ENCODE measurements at regions not wholly inside any gene's neighbourhood (a gene's known extent, or its start where the extent isn't known, plus 50 kb on each side); places are given as distances from the start of the nearest gene placed in this dataset.

- TF ChIP-seq CTCF (IDR thresholded peaks at IDR 0.05; ENCODE audit: low read length, missing control alignments) = no peak
- DNase-seq (ENCODE audit: low read depth) = no peak
- H3K4me3 ChIP-seq (replicated peaks; ENCODE audit: low read depth, low read length) = no peak overlapping the region
Measured at GRCh38 chr1:104785575-104786187, 1036.0 kb downstream of the AMY1C start.

- H3K4me3 ChIP-seq (replicated peaks; ENCODE audit: low read depth, low read length) = no peak overlapping the region
- no peak for TF ChIP-seq CTCF (IDR thresholded peaks at IDR 0.05; ENCODE audit: low read length, missing control alignments)
- DNase-seq (ENCODE audit: low read depth) = no peak
Measured at GRCh38 chr1:104787866-104788510, 1038.3 kb downstream of the AMY1C start.

GRCh38 chr1:104791030-104791429, 1041.3 kb downstream of the AMY1C start:
- H3K4me3 ChIP-seq (replicated peaks; ENCODE audit: low read depth, low read length) = no peak overlapping the region
- no peak for DNase-seq (ENCODE audit: low read depth)
- TF ChIP-seq CTCF (IDR thresholded peaks at IDR 0.05; ENCODE audit: low read length, missing control alignments) = no peak

DNA sequence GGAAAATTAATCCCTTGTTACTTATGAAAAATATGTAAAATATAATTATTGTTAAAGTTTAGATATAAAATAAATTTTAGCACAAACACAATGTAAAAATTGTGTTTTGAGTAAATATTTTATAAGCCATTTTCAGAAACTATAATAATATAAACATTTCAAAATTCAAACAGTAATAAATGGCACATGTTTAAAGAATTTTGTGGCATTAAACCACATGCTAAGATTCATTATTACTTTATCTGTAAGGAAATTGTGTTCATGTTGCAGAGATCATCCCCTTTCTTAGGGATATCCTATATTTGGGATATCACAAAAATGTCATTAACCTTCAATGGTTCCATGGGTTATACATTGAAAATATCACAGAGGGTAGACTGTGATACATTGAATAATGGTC, 1044.3 kb downstream of the AMY1C start:
- no peak overlapping the region for H3K4me3 ChIP-seq (replicated peaks; ENCODE audit: low read depth, low read length)
- no peak for DNase-seq (ENCODE audit: low read depth)
- no peak for TF ChIP-seq CTCF (IDR thresholded peaks at IDR 0.05; ENCODE audit: low read length, missing control alignments)

- TF ChIP-seq CTCF (IDR thresholded peaks at IDR 0.05; ENCODE audit: low read length, missing control alignments) = no peak
- DNase-seq (ENCODE audit: low read depth) = no peak
- H3K4me3 ChIP-seq (replicated peaks; ENCODE audit: low read depth, low read length) = no peak overlapping the region
Measured at GRCh38 chr1:104795931-104796330, 1046.2 kb downstream of the AMY1C start.

GRCh38 chr1:104797982-104798381, 1048.3 kb downstream of the AMY1C start:
- no peak for TF ChIP-seq CTCF (IDR thresholded peaks at IDR 0.05; ENCODE audit: low read length, missing control alignments)
- DNase-seq (ENCODE audit: low read depth) = no peak
- no peak overlapping the region for H3K4me3 ChIP-seq (replicated peaks; ENCODE audit: low read depth, low read length)

GRCh38 chr1:104801344-104801743, 1051.6 kb downstream of the AMY1C start:
- H3K4me3 ChIP-seq (replicated peaks; ENCODE audit: low read depth, low read length) = no peak overlapping the region

More at GRCh38 chr1:104801344-104801743, 1051.6 kb downstream of the AMY1C start:
- DNase-seq (ENCODE audit: low read depth) = no peak
- TF ChIP-seq CTCF (IDR thresholded peaks at IDR 0.05; ENCODE audit: low read length, missing control alignments) = no peak
